ENCODE measurements at regions not wholly inside any gene's neighbourhood (a gene's known extent, or its start where the extent isn't known, plus 50 kb on each side); places are given as distances from the start of the nearest gene placed in this dataset.

DNA sequence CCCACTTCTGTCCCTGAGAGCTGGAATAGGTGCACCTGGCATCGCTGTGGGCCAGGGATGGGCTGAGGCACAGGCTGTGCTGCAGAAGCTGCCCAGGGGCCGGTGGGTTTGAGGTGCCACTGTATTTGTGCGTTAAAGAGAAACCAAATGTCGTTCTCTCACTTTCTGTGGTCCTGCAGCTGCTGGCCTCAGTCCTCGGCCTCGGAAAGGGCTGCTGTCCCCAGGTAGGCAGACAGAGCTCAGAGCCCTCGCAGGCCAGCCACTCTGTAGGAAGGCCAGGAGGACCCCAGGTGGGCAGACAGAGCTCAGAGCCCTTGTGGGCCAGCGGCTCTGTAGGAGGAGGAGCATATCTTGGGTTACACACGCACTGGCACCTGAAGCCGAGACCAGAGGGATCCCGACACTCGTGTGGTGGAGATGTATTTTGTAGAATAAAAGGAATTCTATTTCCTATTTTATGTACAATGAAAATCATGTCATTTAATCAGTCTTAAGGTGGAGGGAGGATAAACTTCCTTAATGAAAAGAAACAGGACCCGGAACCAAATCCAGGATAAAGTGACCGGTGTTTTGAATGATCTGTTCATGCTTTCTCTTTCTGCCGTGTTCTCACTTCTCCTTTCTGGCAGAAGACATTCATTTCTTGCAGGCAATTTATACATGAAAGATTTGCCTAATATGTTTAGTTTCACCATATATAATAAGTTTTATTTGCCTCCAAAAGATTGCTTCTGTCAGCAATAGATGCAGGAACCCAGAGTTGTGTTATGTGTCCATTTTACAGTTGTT, 54.4 kb upstream of the HGFAC start:
- TF ChIP-seq, protein P1, sequence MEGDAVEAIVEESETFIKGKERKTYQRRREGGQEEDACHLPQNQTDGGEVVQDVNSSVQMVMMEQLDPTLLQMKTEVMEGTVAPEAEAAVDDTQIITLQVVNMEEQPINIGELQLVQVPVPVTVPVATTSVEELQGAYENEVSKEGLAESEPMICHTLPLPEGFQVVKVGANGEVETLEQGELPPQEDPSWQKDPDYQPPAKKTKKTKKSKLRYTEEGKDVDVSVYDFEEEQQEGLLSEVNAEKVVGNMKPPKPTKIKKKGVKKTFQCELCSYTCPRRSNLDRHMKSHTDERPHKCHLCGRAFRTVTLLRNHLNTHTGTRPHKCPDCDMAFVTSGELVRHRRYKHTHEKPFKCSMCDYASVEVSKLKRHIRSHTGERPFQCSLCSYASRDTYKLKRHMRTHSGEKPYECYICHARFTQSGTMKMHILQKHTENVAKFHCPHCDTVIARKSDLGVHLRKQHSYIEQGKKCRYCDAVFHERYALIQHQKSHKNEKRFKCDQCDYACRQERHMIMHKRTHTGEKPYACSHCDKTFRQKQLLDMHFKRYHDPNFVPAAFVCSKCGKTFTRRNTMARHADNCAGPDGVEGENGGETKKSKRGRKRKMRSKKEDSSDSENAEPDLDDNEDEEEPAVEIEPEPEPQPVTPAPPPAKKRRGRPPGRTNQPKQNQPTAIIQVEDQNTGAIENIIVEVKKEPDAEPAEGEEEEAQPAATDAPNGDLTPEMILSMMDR (IDR thresholded peaks at IDR 0.05), result no peak
- TF ChIP-seq POLR2A (IDR thresholded peaks at IDR 0.05), result no peak

All from ovary (tissue), 3 donors.